ENCODE measurements at regions not wholly inside any gene's neighbourhood (a gene's known extent, or its start where the extent isn't known, plus 50 kb on each side); places are given as distances from the start of the nearest gene placed in this dataset.

GRCh38 chr3:59422312-59422711, 372.5 kb upstream of the CFAP20DC start:
- 83 to 85% methylated on average over 4 of the region's 4 CpGs for WGBS, 2 donors
- no peak for DNase-seq (ENCODE audit: low spot score in 2 of 2)
- H3K4me3 ChIP-seq (ENCODE audit: low read depth, poor library complexity, severe bottlenecking) = no peak overlapping the region
- no peak for TF ChIP-seq POLR2A (IDR thresholded peaks at IDR 0.05)
- TF ChIP-seq, protein P1, sequence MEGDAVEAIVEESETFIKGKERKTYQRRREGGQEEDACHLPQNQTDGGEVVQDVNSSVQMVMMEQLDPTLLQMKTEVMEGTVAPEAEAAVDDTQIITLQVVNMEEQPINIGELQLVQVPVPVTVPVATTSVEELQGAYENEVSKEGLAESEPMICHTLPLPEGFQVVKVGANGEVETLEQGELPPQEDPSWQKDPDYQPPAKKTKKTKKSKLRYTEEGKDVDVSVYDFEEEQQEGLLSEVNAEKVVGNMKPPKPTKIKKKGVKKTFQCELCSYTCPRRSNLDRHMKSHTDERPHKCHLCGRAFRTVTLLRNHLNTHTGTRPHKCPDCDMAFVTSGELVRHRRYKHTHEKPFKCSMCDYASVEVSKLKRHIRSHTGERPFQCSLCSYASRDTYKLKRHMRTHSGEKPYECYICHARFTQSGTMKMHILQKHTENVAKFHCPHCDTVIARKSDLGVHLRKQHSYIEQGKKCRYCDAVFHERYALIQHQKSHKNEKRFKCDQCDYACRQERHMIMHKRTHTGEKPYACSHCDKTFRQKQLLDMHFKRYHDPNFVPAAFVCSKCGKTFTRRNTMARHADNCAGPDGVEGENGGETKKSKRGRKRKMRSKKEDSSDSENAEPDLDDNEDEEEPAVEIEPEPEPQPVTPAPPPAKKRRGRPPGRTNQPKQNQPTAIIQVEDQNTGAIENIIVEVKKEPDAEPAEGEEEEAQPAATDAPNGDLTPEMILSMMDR (IDR thresholded peaks at IDR 0.05) = no peak
- intact Hi-C loops (cut with DNase I; ENCODE audit: low total_unique reads) = no loop called here

GRCh38 chr3:59418836-59419235, 369.0 kb upstream of the CFAP20DC start:
- DNase-seq (ENCODE audit: low spot score in 2 of 2) = no peak

DNA sequence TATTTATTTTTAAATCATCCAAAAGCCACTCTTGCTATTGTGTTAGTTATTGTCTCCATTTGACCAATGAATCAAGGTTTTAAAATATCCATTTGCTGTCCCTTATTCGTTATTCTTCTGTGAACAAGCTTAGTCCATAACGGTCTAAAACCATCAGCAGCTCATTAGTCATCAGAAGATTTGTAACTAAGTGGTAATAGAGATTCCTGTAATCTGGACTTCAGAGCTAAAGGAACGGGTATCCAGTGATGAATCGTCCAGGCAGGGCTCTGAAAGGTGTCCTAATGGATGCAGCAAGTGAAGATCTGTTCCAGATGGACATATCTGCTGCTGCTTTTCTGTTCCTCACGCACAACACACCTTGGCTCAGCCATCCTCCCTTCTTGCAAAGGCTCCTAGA, 362.7 kb upstream of the CFAP20DC start:
- TF ChIP-seq, protein P1 (IDR thresholded peaks at IDR 0.05) = no peak
- TF ChIP-seq POLR2A (IDR thresholded peaks at IDR 0.05) = no peak
- whole genome bisulfite sequencing, 2 donors = 72 to 73% methylated on average over 5 of the region's 5 CpGs

More at GRCh38 chr3:59418836-59419235, 369.0 kb upstream of the CFAP20DC start:
- intact Hi-C loops (cut with DNase I; ENCODE audit: low total_unique reads) = no loop called here
- 52 to 58% methylated on average over 4 of the region's 4 CpGs for WGBS, 2 donors
- TF ChIP-seq, protein P1 (IDR thresholded peaks at IDR 0.05) = no peak
- no peak for TF ChIP-seq POLR2A (IDR thresholded peaks at IDR 0.05)
- no peak overlapping the region for H3K4me3 ChIP-seq (ENCODE audit: low read depth, poor library complexity, severe bottlenecking)

GRCh38 chr3:59411694-59412093, 361.9 kb upstream of the CFAP20DC start:
- WGBS, 2 donors = 91 to 92% methylated on average over 1 of the region's 1 CpG
- intact Hi-C loops (cut with DNase I; ENCODE audit: low total_unique reads) = no loop called here
- no peak for TF ChIP-seq POLR2A (IDR thresholded peaks at IDR 0.05)
- TF ChIP-seq, protein P1 (IDR thresholded peaks at IDR 0.05) = no peak
- H3K4me3 ChIP-seq (ENCODE audit: low read depth, poor library complexity, severe bottlenecking) = no peak overlapping the region
- DNase-seq (ENCODE audit: low spot score in 2 of 2) = no peak

More for the DNA sequence above, 362.7 kb upstream of the CFAP20DC start:
- no peak overlapping the region for H3K4me3 ChIP-seq (ENCODE audit: low read depth, poor library complexity, severe bottlenecking)
- DNase-seq (ENCODE audit: low spot score in 2 of 2) = no peak
- intact Hi-C loops (cut with DNase I; ENCODE audit: low total_unique reads) = no loop called here

GRCh38 chr3:59411186-59411585, 361.4 kb upstream of the CFAP20DC start:
- TF ChIP-seq POLR2A (IDR thresholded peaks at IDR 0.05) = no peak
- TF ChIP-seq, protein P1 (IDR thresholded peaks at IDR 0.05) = no peak
- WGBS, 2 donors = 83% methylated on average over 2 of the region's 2 CpGs
- DNase-seq (ENCODE audit: low spot score in 2 of 2) = no peak
- no peak overlapping the region for H3K4me3 ChIP-seq (ENCODE audit: low read depth, poor library complexity, severe bottlenecking)
- intact Hi-C loops (cut with DNase I; ENCODE audit: low total_unique reads) = no loop called here

- TF ChIP-seq, protein P1 (IDR thresholded peaks at IDR 0.05) = no peak
- TF ChIP-seq POLR2A (IDR thresholded peaks at IDR 0.05) = no peak
- 74 to 79% methylated on average over 2 of the region's 2 CpGs for WGBS, 2 donors
- intact Hi-C loops (cut with DNase I; ENCODE audit: low total_unique reads) = no loop called here
- no peak overlapping the region for H3K4me3 ChIP-seq (ENCODE audit: low read depth, poor library complexity, severe bottlenecking)
- no peak for DNase-seq (ENCODE audit: low spot score in 2 of 2)
Observed at GRCh38 chr3:59408047-59408624, 358.3 kb upstream of the CFAP20DC start.

Measured in lower leg skin (tissue), 4 donors.